Heart right ventricle (tissue), 16 donors: ENCODE measurements at regions not wholly inside any gene's neighbourhood (a gene's known extent, or its start where the extent isn't known, plus 50 kb on each side); places are given as distances from the start of the nearest gene placed in this dataset.

ENCODE experiments used
- ATAC-seq, 8 donors: fragments of 200-7000 bp; cut with Tn5 transposase; one replicate each; pipeline ENCODE4 v1.9.1; 2020; ENCODE audit warnings: mild to moderate bottlenecking in 8 of 8, moderate library complexity in 8 of 8, moderate number of reproducible peaks in 1 of 8
- DNase-seq, 2 donors: peaks; one replicate each; pipeline ENCODE4 v3.0.0-alpha.2; 2020
- H3K27ac ChIP-seq, 10 donors: fragments of 200-600 bp; sonication (generic) in 2 of 10; one replicate each; pipeline versions ENCODE4 v1.5.0 to v1.8.0; 2020 to 2022; ENCODE audit warnings: mild to moderate bottlenecking in 3 of 10
- H3K27me3 ChIP-seq, 7 donors: fragments of 200-600 bp; one replicate each; pipeline ENCODE4 v1.8.0; 2021 to 2022; ENCODE audit warnings: mild to moderate bottlenecking in 2 of 7
- H3K36me3 ChIP-seq, 9 donors: fragments of 200-600 bp; sonication (generic) in 1 of 9; one replicate each; pipeline versions ENCODE4 v1.5.0 to v1.8.0; 2020 to 2022; ENCODE audit warnings: mild to moderate bottlenecking in 2 of 9
- H3K4me1 ChIP-seq, 9 donors: fragments of 200-600 bp; sonication (generic) in 1 of 9; one replicate each; pipeline versions ENCODE4 v1.5.0 to v1.8.0; 2020 to 2022; ENCODE audit warnings: mild to moderate bottlenecking in 4 of 9
- H3K4me3 ChIP-seq, 10 donors: fragments of 200-600 bp; sonication (generic) in 2 of 10; one replicate each; pipeline versions ENCODE4 v1.5.0 to v1.8.0; 2020 to 2022; ENCODE audit warnings: mild to moderate bottlenecking in 7 of 10, moderate library complexity in 2 of 10
- H3K9me3 ChIP-seq, 11 donors: fragments of 200-600 bp in 10 of 11; sonication (generic) in 2 of 11; one replicate each; pipeline versions ENCODE4 v1.5.0 to v1.8.0; 2013 to 2022; ENCODE audit warnings: mild to moderate bottlenecking in 2 of 11, control low read depth in 1 of 11, moderate library complexity in 1 of 11
- CTCF ChIP-seq, 9 donors: fragments of 200-600 bp; sonication (generic) in 2 of 9; IDR thresholded peaks; one replicate each; pipeline versions ENCODE4 v1.5.0 to v1.8.0; 2021 to 2022; ENCODE audit warnings: antibody characterized with exemption in 9 of 9, mild to moderate bottlenecking in 5 of 9, moderate library complexity in 1 of 9
- WGBS, 2 donors: extraction: QIAGEN DNeasy Blood & Tissue Kit; methylation state at CpG; one replicate each; pipeline ENCODE4 v1.1.7; 2013; ENCODE audit warnings: inconsistent platforms in 1 of 2; 5-methylcytosine and 5-hydroxymethylcytosine counted together
- intact Hi-C, 10 donors: fragments of 100-400 bp; cut with DNase I; formaldehyde crosslinking; loops; one replicate each; pipeline versions ENCODE4 v1.11.1 to v1.14.2; 2022
- donor health status: Arrhythmogenic right ventricular cardiomyopathy.
- donor health status: ischemic (EF 13 %, LVEDD 7.1; RV severe dilation, severe dysfunction).
- donor health status: healthy with polysubstance abuse.
- donor health status: DM: no; HTN: yes; CAD: no.
- donor health status: DM: no; HTN: no; CAD: no.
- donor health status: ischemic (EF 25% LVEDD 6.9; RV normal size, moderate dysfunction).
- donor health status: ischemic (EF 25% LVEDD 5.7; RV mildly dilated, moderate dysfunction).
- donor health status: healthy.
- donor health status: DM: yes; HTN: yes; CAD: no.
- donor health status: Ischemic cardiomyopathy.
- donor health status: ischemic (EF 35%, LVEDD 5.7; RV mildly dilated, moderate dysfunction).
- donor health status: nonischemic (EF 11% LVEDD 7.7; RV severe dilation, severe dysfunction).
- donor health status: DM: yes; HTN: yes; CAD: no.
- donor health status: PGD.
- donor health status: ischemic (EF 29% LVEDD 5.4; RV normal size, mild dysfunction).
- donor health status: nonischemic (EF 23%, LVEDD 6.1; RV moderate dilation, normal function).

DNA sequence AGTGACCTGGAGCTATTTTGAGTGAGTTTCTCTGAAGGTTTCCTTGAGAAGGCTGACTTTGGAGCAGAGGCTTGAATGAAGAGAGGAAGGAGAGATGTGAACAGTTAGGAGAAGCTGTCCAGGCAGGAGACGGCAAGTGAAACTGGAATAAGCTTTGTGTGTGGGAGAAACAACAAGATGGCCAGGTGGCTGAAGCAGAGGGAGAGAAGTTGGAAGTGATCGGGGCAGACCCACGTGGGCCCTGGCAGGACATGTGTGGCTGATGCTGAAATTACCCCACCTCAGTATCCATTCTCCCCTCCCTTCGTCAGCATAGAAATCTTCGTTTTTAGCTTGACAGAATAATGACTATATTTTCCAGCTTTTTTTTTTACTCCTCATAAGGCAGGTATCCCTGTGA is 809.2 kb upstream of the TMEM132C start:
- H3K9me3 ChIP-seq: peaks cover 0 to 5% (median 0%) of the 10 kb centered on the region in 11 donors
- ATAC-seq: no peak
- TF ChIP-seq CTCF (IDR thresholded peaks at IDR 0.05): no peak
- H3K27me3 ChIP-seq: peaks cover 10 to 52% (median 42%) of the 10 kb centered on the region in 7 donors
- no peaks in the 10 kb centered on the region for H3K36me3 ChIP-seq
- no peak overlapping the region for H3K27ac ChIP-seq
- WGBS, 2 donors: 76 to 80% methylated on average over 5 of the region's 5 CpGs
- H3K4me1 ChIP-seq: peaks cover 0 to 10% (median 0%) of the 10 kb centered on the region in 9 donors
- no peak for DNase-seq
- H3K4me3 ChIP-seq: no peak overlapping the region
- intact Hi-C loops: no loop called here

- TF ChIP-seq CTCF (IDR thresholded peaks at IDR 0.05): no peak
- 66 to 67% methylated on average over 2 of the region's 2 CpGs for WGBS, 2 donors
Measured at GRCh38 chr12:127459166-127459565, 807.8 kb upstream of the TMEM132C start.

DNA sequence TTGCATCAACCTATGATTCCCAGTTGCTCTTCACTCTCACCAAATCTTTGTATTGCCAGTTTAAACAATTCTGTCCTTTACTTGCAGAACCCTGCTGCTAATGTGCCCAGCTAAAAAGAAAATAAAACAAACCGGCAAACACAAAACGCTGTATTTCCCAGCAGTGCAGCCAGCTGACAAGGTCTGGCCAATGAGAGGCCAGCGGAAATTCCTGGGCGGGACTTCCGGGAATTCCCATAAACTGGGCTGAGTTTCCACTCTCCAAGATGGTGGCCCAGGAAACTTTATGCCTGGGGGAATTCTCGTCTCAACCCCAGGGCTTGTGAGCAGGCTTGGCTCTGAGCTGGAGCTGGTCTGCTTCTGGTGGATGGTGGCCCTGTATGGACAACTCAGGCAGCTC is 807.3 kb upstream of the TMEM132C start:
- intact Hi-C loops: no loop called here
- TF ChIP-seq CTCF (IDR thresholded peaks at IDR 0.05): no peak
- ATAC-seq: no peak
- Histone ChIP-seq H3K27ac (no peak overlapping the region), H3K4me1 (peaks cover 0 to 10% (median 0%) of the 10 kb centered on the region in 9 donors), H3K27me3 (peaks cover 10 to 46% (median 24%) of the 10 kb centered on the region in 7 donors), H3K36me3 (no peaks in the 10 kb centered on the region), H3K4me3 (no peak overlapping the region), H3K9me3 (peaks cover 0 to 5% (median 0%) of the 10 kb centered on the region in 11 donors)
- 88 to 91% methylated on average over 6 of the region's 6 CpGs for WGBS, 2 donors
- DNase-seq: no peak

More at GRCh38 chr12:127459166-127459565, 807.8 kb upstream of the TMEM132C start:
- DNase-seq (no peak), ATAC-seq (no peak)
- H3K36me3 ChIP-seq: no peaks in the 10 kb centered on the region
- peaks cover 10 to 48% (median 29%) of the 10 kb centered on the region in 7 donors for H3K27me3 ChIP-seq
- intact Hi-C loops: no loop called here
- H3K4me3 ChIP-seq: no peak overlapping the region
- H3K27ac ChIP-seq: no peak overlapping the region
- peaks cover 0 to 5% (median 0%) of the 10 kb centered on the region in 11 donors for H3K9me3 ChIP-seq
- H3K4me1 ChIP-seq: peaks cover 0 to 10% (median 0%) of the 10 kb centered on the region in 9 donors

DNA sequence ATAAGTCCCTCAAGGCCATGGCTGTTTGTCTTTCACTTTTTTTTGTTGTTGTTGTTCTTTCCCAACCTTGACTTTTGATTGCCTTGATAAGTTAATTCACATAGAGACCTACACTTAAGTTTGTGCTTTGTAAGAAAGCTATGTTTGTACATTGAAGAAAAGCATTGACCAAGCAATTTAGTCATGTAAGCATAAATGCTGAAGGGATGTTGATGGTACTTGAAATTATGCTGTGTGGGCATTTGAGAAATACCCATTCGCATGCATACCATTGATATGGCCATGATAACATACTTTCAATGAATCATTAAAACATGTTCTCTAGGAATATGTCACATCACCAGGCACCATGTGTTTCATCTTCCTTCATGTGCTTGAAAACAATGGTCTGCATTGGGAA is 803.7 kb upstream of the TMEM132C start:
- Histone ChIP-seq H3K27me3 (peaks cover 0 to 16% (median 4%) of the 10 kb centered on the region in 7 donors), H3K4me1 (no peaks in the 10 kb centered on the region), H3K36me3 (no peaks in the 10 kb centered on the region), H3K27ac (no peak overlapping the region), H3K4me3 (no peak overlapping the region), H3K9me3 (peaks cover 0 to 5% (median 0%) of the 10 kb centered on the region in 11 donors)
- TF ChIP-seq CTCF (IDR thresholded peaks at IDR 0.05): no peak
- 87 to 88% methylated on average over 1 of the region's 1 CpG for WGBS, 2 donors
- intact Hi-C loops: no loop called here
- ATAC-seq (no peak), DNase-seq (no peak)
